Hematopoietic multipotent progenitor cell treated with erythropoietin and hydrocortisone succinate and interleukin-3 and kit ligand, for 8 days (in vitro differentiated cells): ENCODE measurements at regions not wholly inside any gene's neighbourhood (a gene's known extent, or its start where the extent isn't known, plus 50 kb on each side); places are given as distances from the start of the nearest gene placed in this dataset.
"Not testable (repeated sequence)": the region's sequence is repeated elsewhere in the genome, so short reads cannot be mapped to it uniquely, and the experiment has no call there.

Experiments
- DNase-seq: peaks from one replicate; pipeline ENCODE4 v3.0.0-alpha.2; 2015

DNA sequence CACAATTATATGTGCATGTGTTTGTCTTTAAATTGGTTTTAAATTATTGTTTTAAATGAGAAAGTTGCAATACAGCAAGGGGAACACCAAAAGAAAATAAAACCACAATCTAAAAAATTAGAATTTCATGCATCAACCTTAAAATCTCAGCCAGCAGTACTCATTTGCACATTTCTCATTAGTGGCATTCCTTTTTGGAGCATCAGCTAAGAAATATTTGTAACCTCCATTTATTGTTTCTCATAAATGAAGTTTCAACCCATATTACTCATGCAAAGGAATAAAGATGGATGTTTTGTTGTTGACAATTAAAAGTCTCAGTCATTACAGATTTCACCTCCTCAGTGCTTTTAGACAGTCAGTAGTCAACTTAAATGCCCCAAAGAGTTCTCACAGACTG, 160.1 kb downstream of the TBX15 start:
- no peak for DNase-seq

DNA sequence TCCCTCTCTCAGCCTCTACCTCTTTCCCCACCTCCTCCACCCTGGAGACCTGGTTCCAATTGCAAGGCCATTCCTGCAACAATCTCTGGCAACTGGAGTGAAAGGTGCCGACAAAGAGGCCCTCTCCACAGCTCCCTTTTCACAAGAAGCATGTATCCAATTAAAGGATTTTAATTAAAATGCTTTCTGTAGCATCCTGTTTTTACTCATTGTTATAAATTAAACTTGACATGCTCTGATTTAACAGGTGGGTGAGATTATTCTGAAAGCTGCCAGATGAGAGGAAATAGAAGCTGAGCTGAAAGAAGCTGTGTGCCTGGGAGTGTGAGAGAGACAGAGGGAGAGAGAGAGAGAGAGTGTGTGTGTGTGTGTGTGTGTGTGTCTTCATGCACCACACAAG, 160.5 kb downstream of the TBX15 start:
- DNase-seq: no peak

DNA sequence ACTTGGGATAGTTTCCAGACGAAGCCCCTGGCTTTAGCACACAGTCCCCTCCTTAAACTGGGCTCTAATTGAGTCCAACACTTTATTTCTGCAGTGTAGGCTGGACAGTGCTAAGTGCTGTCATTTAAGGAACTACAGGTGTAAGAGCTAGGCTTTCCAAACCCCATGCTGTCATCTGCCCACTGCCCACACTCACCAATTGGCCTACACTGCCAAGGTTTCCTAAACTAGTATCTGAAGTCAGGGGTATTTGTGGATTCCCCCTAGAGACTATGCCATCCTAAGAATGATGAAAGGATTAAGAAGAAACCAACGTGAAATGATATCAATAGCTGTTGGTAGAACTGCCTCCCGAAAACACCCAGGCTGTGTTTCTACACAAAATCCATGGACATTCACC, 160.9 kb downstream of the TBX15 start:
- no peak for DNase-seq

DNA sequence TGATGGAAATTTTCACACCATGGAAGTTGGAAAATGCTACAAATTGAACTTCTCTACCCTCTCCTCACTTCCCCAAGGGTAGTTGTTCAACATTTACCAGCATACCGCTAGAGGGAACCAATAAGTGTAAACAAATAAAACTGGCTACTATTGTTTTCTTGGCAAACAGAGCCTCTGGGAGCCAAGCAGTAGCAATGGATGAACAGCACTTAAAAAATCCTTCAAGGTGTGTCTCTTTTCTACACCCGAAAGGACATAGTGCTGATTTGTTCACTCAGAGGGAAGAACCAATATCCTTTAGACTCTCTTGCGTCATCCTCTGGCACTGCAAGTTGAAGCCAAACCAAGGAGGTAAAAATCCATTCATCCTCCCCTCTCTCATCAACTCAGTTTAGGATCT, 161.5 kb downstream of the TBX15 start:
- DNase-seq: no peak

DNA sequence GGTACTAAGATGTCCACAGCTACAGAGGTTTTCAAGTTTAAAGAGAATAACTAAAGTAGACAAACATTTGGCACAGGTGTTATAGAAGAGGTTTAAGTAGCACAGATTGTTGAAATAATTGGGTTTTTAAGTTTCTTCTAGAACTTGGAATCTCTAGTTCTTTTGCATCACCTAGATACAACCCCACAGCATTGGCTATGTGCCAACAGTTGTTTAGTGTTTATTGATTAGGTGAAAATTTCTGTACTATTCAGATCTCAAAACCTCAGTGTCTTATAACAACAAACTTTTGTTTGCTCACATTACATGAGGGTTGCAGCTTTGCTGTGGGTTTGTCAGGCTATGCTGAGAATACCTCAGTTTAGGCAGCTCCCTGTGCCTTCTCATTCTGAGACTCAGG, 162.5 kb downstream of the TBX15 start:
- DNase-seq: no peak

DNA sequence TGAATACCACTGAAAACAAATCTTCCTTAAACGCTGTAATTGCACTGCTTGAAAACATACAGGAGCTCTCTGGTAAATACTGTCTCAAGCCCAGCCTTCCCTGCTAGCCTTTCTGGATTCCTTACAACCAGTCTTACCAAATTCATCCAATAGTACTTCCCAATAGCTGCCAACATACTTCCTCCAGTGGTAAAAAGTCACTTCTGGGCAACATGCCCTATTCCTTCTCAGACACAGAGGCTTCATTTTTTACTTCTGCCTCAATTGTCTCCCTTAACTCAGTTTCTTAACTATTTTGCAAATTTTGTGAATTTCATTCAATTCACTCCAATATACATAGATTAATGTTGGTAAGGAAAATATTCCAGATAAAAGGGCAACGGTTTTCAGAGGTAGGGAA, 166.3 kb downstream of the TBX15 start:
- no peak for DNase-seq

DNA sequence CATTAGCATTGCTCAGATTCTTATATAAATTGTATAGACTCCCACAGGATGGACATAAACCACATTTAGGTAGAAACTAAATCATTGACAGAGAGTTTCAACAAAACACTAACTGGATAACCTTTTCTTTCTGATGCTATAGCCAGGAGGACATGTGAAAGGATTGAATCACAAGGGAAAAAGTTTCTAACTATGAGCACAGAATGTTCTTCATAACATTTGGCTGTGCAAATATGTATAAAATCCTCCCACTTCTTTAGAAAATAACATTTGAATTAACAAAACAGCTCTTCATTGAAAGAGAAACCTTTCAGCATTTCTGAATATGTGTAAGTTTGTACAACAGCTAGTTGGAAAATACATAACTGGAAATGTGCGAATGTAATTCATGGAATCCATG, 167.3 kb downstream of the TBX15 start:
- no peak for DNase-seq

DNA sequence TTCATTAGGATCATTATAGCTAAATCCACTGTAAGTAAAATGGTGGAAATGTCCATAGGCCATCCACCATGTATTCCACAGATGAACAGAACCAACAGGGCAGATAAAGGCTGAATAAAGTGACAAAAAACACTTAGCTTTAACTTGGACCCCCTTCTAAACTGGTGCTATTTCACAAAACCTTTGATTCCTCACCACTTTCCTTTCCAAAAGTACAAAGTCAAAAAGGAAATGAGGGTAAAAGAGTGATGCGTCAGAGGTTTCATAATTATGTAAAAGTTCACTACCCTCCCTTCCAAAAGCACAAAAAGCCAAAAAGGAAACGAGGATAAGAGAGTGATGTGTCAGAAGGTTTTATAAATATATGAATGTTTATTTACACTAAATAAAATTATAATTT, 172.2 kb downstream of the TBX15 start:
- no peak for DNase-seq

DNA sequence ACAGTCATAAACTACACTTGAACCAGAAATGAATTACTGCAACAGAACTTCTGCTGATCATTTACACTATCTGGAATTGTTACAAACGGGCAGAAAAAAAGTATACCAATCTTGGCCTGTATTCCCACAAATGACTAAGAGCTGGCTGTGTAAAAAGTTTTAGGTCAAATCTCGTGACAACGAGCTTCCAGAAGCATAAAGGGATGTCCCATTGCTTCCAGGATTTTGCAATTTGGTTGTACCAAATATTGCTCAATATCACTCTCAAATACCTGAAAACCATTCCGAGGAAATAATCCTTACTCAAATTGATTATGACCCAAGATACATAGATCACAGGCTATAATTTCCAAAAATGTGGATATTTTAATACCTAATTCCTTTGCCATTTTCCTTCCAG, 175.6 kb downstream of the TBX15 start:
- no peak for DNase-seq

DNA sequence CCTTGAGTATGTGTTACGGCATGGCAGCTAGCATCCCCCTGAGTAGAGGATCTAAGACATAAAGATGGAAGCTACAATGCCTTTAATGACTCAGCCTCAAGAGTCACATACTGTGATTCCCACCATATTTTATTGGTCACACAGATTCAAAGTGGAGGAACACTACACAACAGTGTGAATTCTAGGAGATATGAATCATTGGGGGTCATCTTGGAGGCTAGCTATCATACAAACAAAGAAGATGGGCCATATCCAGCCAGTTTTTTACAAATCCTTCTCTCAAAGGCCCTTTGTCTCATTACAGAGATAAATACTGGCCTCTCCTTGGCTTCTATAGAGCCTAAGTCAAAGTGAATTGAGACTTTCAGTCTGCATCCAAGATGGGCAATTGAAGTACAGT, 177.0 kb downstream of the TBX15 start:
- DNase-seq: no peak

DNA sequence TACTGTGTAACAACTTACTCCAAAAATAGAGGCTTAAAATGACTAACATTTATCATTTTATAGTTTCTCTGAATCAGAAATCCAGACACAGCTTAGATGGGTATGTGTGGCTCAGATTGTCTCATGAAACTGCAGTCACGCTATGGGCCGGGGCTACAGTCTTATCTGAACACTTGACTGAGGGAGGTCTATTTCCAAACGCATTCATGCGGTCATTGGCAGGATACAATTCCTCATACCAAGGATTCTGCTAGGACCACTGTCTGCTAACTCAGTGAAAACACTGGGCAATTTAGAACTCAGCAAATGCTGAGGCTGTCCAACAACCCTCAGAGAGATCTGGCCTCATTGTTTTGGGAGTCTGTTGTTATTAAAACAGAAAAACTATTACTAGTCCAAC, 178.6 kb downstream of the TBX15 start:
- no peak for DNase-seq

DNA sequence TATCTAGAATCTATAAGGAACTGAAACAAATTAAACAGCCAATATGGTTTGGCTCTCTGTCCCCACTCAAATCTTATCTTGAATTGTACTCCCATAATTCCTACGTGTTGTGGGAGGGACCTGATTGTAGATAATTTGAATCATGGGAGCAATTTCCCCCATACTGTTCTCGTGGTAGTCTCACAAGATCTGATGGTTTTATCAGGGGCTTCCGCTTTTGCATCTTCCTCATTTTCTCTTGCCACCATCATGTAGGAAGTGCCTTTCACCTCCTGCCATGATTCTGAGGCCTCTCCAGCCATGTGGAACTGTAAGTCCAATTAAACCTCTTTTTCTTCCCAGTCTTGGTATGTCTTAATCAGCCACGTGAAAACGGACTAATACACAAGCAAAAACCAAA, 185.0 kb downstream of the TBX15 start:
- not testable (repeated sequence) for DNase-seq

DNA sequence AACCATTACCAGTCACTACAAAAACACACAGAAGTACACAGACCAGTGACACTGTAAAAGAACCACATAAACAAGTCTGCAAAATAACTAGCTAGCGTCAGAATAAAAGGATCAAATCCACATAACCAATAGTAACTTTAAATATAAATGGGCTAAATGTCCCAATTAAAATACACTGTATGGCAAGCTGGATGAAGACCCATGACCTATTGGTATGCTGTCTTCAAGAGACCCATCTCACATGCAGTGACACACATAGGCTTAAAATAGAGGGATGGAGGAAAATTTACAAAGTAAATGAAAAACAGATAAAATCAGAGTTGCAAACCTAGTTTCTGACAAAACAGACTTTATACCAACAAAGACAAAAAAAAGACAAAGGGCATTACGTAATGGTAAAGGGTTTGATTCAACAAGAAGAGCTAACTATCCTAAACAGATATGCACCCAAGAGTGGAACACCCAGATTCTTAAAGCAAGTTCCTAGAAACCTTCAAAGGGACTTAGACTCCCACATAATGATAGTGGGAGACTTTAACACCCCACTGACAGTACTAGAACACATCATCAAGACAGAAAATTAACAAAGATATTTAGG, 196.9 kb downstream of the TBX15 start:
- no peak for DNase-seq

DNA sequence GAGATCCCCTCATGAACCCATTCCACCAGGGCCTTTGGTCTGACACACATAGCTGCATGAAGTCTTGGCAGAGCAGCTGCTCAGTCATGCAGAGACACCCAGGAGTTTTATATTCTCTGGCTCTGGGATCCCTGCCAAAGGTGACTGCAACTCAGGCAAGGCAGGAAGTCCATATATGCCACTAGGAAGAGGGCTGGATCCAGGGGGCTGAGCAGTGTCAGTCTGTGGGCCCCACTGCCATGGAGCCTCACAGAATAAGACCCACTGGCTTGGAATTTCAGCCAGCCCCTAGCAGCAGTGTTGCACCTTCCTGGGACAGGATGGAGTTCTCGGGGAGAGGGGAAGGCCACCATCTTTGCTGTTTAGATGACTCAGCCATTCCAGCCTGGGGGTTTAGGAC, 199.7 kb downstream of the TBX15 start:
- no peak for DNase-seq

DNA sequence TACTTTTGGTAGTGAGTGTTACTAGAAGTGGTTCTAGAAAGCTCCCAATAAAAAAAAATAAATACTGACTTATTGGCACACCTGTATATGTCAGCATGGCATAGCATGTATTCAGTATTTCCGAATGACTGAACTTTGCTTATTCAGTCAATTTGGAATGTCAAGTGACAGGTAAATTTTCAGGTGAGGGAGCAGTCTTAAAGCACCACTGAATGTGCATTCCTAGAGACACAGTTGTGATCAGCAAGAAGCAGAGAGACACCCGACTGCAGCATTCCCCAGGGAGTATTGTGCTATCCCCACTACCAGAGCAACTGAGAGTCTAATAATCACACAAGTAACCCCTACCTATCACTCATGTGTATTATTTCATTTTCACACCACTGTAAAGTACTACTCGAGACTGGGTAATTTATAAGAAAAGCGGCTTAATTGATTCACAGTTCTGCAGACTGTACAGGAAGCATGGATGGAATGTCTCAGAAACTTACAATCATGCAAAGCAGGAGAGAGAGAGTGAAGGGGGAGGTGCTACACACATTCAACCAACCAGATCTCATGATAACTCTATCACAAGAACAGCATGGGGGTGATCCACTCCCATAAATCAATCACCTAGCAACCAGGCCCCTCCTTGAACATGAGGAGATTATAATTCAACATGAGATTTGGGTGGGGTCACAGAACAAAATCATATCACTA, 201.5 kb downstream of the TBX15 start:
- no peak for DNase-seq

DNA sequence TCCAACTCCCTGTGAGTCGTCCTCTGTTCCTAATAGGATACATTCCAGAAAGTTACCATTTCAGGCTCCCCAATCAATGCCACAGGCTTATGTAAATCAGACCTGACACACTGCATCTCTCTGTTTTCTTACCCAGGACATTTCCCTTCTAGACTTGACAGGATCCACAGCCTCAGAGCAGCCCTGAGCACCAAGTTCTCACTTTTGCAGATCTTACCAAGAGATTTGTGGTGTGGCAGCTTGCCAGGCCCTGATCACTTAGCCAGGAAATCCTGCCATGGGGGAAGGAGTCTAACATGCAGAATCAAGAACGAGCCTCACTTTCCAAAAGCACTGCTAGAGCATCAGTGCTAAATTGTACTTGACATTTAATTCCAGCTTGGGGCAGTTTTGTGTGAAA, 202.9 kb downstream of the TBX15 start:
- no peak for DNase-seq

DNA sequence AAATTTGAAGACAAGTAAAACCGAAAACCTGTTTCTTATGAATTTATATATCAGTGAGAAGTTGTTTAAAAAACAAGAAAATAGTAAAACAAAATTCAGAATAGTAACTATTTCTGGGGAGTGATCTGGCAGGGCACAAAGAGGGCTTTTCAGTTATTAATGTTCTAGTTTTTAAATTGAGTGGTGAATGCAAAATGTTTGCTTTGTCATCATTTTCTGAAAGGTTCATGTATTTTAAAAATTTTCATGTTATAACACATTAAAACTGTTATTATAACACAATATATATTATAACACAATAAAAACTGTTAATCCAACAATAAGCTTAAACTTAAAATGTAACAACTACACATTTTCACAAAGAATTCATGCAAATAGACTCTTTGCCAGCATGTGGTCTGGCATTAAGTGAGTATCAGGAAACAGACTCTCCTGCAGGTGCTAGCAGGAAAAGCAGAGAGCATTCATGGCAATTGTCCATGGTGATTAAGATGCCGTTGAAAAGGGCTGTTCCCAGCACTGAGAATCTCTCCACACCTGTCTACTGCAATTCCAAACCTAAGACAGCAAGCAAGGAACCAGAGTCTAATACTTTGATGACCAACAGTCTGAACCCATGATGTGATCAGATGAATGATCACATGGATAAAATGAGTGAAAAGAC, 204.9 kb downstream of the TBX15 start:
- no peak for DNase-seq

DNA sequence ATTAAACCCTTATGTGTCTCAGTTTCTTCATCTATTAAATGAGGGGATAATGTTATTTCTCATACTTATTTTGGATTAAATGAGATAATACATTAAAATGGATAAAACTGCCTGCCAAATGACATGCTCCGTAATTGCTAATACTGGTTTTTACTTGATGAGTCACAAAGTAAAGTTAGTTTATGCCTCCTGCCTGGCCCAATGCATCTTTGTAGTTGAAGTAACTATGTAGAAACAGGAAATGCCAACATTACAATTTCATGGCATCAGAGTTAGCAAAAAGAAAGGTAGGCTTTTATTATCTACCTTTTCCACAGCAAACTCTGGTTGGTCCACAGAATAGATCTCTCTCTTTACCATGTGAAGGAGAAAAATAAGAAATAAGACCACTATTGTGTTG, 214.5 kb downstream of the TBX15 start:
- DNase-seq: no peak

DNA sequence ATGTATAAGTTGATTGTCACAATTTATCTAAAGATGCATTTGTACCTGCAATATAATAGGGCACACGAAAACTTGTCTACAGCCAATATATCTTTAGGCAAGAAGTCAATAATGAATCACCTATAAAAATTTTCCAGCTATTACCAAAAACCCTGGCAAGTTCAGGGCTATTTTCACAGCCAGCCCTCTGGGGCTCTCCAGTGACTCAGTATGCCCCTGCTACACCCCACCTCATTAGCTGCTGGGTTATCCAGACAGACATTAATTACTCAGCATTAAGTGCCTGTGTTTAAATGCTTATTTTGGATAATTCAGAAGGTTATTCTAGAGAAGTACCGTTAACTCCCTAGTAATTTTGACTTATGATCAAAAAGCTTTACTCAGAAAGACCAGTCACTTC, 220.2 kb downstream of the TBX15 start:
- DNase-seq: no peak

DNA sequence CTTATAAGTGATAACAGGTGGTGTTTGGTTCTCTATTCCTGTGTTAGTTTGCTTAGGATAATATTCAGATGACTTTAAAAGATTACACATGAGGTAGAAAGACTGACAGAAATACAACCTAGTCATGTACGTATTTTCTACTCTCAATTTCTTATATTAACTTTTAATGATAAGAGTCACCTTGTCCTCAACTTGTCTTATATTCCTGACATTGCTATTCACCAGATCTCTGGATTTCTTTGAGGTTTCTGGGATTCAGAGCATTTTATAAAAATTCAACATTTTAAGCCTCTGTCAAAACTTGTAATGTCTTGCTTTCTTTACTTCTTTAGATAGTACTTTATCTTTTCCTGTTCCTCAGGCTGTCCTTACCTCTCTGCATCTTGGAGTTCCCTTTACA, 234.2 kb downstream of the TBX15 start:
- no peak for DNase-seq

DNA sequence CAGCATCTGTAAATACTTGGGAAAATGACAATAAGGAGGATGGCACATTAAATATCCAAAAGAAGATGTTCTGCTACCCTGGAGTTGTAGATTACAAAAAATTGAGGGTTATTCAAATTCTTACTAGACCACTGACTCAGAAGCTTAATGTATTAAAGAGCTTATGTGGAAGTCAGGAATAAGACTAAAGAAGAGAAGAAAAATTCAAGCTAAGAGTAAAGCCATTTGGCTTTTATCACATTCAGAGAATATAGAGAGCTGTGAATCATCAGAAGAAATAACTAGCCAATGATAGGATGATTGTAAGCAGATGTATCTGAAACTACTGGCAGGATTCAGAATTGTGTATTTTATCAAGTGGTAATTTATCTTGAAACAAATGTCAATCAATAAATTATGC, 237.0 kb downstream of the TBX15 start:
- no peak for DNase-seq

DNA sequence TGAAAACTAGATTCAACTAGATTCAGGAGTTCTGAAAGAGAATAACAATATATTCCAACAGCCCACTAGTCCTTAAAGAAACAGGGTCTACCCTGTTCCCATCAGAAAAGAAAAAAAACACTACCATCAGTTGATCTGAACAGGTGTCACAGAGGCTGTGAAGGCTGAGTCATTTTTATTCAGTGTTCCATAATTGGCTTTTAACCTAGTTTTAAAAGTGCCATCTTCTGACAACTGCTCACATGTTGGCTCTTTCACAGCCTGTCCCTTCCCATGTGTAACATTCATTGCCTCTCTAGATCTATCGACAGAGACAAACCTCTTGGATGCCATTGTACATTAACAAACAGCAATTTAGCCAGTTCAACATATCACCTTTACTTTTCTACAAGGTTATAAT, 243.7 kb downstream of the TBX15 start:
- DNase-seq: no peak

DNA sequence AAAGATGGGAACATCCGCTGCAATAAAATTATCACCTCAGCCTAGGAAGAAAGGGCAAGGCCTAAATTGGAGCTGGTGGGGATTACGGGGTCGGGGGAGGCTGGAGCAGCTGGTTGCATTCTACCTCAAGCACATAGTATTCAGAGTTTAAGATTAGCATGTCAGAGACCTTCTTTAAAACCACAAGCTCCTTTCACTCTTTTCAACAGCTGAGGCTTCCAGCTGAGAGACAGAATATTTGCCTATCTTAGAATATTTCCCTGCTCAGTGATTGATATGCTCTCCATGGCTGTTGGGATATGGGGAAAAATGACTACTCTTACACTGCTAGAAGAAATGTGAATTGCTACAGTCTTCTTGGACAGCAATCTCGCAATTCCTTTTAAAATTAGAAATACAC, 248.6 kb downstream of the TBX15 start:
- DNase-seq: no peak

DNA sequence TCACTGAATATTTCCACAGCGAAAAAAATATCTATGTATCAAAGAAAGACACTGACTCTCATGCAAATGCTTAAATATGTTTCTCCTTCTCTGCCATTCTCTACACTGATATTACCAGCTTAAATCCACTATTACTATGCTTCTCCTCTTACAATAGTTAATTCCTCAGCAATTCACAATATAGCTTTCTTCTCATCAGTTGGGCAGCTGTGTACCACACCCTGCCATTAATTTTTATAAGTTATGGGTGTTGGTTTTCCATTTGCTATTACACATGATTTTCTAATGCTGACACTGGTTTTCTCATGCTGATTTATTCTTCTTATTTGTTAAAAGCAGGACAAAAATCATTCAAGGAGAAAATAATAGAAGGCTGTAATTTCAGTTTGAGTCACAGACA, 251.8 kb downstream of the TBX15 start:
- no peak for DNase-seq

DNA sequence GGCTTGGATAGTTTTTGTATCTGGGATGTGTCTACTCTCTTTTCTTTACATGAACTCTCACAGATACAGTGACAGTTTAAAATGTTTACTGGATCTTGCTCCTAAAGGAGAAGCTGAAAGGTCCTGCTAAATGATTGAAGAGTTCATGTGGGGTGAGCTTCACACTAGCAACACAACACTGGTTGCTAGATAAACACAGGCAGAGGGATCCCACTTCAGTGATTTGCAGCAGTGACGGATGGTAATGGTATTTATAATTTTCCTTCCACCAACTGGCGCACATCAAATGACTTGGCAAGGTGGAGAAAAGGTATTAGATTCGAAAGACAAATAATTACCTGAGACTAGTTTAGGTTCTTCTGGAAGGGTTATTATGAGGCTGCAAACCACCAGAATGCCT, 270.2 kb downstream of the TBX15 start:
- DNase-seq: no peak
